AG04450 (cell line): ENCODE measurements at regions not wholly inside any gene's neighbourhood (a gene's known extent, or its start where the extent isn't known, plus 50 kb on each side); places are given as distances from the start of the nearest gene placed in this dataset.

Experiments
- CTCF ChIA-PET: fragments of 300-600, 350-600 bp; formaldehyde crosslinking; extraction: SDS; loops from one replicate; lab custom pipeline; 2022; ENCODE audit warnings: antibody characterized with exemption, inconsistent platforms; lab: Charles Lee
- POLR2A ChIA-PET: fragments of 350-600 bp; formaldehyde crosslinking; extraction: SDS; loops from one replicate; lab custom pipeline; 2021; ENCODE audit warnings: antibody characterized with exemption, inconsistent platforms; lab: Yijun Ruan, JAX
- DNase-seq: peaks from one replicate; pipeline ENCODE4 v3.0.0-alpha.2; 2011; ENCODE audit warnings: low read depth, low spot score
- H3K27ac ChIP-seq: one replicate; pipeline ENCODE4 v1.5.1; 2012; ENCODE audit warnings: low read depth, low read length, control low read depth
- H3K27me3 ChIP-seq: one replicate; pipeline ENCODE4 v1.6.0; 2012; ENCODE audit warnings: low read length; ENCODE audit not compliant: control insufficient read depth, insufficient read depth
- H3K4me3 ChIP-seq: 2 replicates; pipeline ENCODE4 v1.5.1; 2011; ENCODE audit warnings: mild to moderate bottlenecking, low read depth, low read length, control low read depth
- H3K9me3 ChIP-seq: 2 replicates; pipeline ENCODE4 v1.5.1; 2012; ENCODE audit warnings: low read length; ENCODE audit not compliant: control insufficient read depth, insufficient read depth
- TF ChIP-seq, protein P1 (sequence below): IDR thresholded peaks from 2 replicates; pipeline ENCODE4 v1.5.1; 2011; ENCODE audit warnings: low read depth, low read length, control low read depth, inconsistent platforms

DNA sequence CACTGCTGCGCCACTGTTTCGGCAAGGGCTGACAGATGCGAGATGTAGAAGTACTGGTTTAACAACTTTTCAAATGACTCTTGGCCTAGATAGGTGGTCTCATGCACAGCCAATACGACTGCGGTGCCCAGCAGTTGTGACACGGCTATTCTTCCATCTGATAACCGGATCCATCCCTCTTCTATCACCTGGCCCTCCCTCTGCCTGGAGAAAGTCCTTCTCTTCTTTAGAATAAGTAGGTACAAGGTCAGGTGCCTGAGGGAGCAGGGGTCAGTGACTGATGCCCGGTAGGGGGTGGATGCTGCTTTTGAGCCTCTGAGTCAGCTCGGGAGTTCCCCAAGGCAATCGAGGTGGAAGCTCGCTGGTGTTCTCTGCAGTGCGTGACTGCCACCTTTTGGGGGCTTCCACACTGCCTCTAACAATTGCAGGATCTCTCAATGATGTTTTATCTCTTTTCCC is 166.8 kb upstream of the GRIK2 start:
- H3K4me3 ChIP-seq = no peak overlapping the region
- ChIA-PET CTCF (no interaction called here), POLR2A (no interaction called here)
- H3K9me3 ChIP-seq = peaks cover 36% of the 10 kb centered on the region
- TF ChIP-seq, protein P1, sequence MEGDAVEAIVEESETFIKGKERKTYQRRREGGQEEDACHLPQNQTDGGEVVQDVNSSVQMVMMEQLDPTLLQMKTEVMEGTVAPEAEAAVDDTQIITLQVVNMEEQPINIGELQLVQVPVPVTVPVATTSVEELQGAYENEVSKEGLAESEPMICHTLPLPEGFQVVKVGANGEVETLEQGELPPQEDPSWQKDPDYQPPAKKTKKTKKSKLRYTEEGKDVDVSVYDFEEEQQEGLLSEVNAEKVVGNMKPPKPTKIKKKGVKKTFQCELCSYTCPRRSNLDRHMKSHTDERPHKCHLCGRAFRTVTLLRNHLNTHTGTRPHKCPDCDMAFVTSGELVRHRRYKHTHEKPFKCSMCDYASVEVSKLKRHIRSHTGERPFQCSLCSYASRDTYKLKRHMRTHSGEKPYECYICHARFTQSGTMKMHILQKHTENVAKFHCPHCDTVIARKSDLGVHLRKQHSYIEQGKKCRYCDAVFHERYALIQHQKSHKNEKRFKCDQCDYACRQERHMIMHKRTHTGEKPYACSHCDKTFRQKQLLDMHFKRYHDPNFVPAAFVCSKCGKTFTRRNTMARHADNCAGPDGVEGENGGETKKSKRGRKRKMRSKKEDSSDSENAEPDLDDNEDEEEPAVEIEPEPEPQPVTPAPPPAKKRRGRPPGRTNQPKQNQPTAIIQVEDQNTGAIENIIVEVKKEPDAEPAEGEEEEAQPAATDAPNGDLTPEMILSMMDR = no peak
- no peak for DNase-seq
- H3K27ac ChIP-seq = no peak overlapping the region
- H3K27me3 ChIP-seq = no peaks in the 10 kb centered on the region

DNA sequence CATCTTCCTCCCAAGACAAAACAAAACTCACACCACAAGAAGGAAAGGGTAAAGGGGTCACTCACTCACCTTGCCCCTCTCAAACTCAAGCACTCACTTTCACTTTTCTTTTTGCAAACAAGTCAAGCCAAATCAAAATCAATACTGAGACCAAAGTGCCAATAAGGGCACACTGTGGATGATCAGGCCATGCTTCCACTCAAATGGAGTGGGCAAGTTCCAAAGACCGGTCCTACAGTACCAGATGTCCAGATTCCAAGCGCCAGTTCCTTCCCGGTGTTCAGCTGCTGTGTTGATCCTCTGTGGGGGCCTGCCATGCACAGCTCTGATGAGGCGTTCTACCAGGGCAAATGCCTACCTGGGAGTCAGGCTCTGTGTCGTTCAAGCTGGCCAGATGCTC is 162.6 kb upstream of the GRIK2 start:
- TF ChIP-seq, protein P1 = no peak
- peaks cover 28% of the 10 kb centered on the region for H3K9me3 ChIP-seq
- CTCF ChIA-PET = interaction anchor here (0.6 kb wide), 1 partner anchor 67 kb away, joined by 3 read pairs; no protein-coding TSS in a partner anchor
- no peaks in the 10 kb centered on the region for H3K27me3 ChIP-seq
- no peak overlapping the region for H3K4me3 ChIP-seq
- POLR2A ChIA-PET = no interaction called here
- DNase-seq = no peak
- no peak overlapping the region for H3K27ac ChIP-seq

DNA sequence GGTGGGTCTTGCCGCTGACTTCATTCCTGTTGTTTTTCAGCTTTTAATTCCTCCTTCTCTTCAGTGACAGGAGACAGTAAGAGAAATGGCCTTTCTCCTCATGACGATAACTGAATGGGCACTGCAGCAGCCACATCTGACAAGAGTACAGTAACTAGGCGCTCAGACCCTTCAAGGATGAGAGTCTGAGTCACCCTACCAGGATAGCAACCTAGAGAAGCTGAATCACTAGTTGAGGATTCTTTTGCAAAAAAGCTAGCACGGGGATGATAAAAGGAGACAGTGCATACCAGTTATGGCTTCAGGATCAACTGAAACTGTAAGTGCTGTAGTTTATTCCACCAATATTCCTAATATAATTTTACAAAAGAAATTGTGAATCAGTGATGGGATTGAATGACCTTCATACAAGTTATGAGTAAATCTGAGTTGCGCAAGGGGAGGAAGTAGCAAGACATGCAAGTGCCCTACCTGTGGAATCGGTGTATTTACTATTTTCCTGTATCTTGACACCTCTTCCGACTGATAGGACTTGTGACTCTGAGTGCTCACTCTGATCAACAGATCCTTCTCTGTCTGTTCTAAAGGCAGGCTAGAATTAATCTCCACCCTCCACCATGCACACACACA is 161.8 kb upstream of the GRIK2 start:
- DNase-seq = no peak
- CTCF ChIA-PET = no interaction called here
- no peaks in the 10 kb centered on the region for H3K27me3 ChIP-seq
- H3K27ac ChIP-seq = no peak overlapping the region
- TF ChIP-seq, protein P1 = no peak
- peaks cover 24% of the 10 kb centered on the region for H3K9me3 ChIP-seq
- no peak overlapping the region for H3K4me3 ChIP-seq
- POLR2A ChIA-PET = no interaction called here

DNA sequence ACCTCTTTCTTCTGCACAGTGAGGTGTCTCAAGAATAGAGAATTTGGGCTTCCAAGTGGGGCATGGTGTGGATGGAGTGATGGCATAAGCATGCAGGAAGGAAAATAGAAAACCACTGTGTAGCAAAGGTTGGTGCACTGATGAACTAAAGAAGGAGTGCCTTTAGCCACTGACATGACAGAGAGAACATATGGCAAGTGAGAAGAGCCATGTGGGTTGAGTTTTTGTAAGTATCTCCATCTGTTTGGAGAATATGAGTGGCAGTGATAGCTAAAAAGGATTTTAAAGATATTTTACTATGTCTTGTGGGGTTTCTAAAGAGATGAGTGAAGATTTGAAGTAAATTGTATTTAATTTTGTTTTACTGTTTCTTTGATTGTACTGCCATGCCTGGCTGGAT is 160.5 kb upstream of the GRIK2 start:
- TF ChIP-seq, protein P1 = no peak
- no peak overlapping the region for H3K27ac ChIP-seq
- no peaks in the 10 kb centered on the region for H3K27me3 ChIP-seq
- H3K9me3 ChIP-seq = peaks cover 22% of the 10 kb centered on the region
- no peak overlapping the region for H3K4me3 ChIP-seq
- POLR2A ChIA-PET = no interaction called here
- no peak for DNase-seq
- CTCF ChIA-PET = no interaction called here

DNA sequence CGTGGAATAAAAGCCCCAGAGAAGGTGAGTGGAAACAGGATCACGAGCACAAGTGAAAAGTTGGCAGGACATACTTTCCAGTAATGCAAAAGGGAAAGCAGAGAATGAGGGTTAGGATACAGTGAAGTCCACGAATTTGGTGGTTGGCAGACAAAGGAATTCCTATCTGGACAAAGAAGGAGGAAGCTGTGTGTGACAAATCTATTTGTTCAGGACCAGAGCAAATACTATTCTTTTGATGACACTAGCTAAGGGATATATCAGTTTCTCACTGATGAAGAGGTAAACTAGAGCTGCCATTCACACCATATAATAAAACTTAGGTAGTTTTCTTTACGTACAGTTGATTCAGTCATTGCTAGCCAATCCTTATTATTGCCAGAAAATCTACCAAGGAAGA is 156.8 kb upstream of the GRIK2 start:
- ChIA-PET POLR2A (no interaction called here), CTCF (no interaction called here)
- no peak for DNase-seq
- TF ChIP-seq, protein P1 = no peak
- Histone ChIP-seq H3K27me3 (no peaks in the 10 kb centered on the region), H3K4me3 (no peak overlapping the region), H3K9me3 (no peaks in the 10 kb centered on the region), H3K27ac (no peak overlapping the region)
